ENCODE measurements at regions not wholly inside any gene's neighbourhood (a gene's known extent, or its start where the extent isn't known, plus 50 kb on each side); places are given as distances from the start of the nearest gene placed in this dataset.

DNA sequence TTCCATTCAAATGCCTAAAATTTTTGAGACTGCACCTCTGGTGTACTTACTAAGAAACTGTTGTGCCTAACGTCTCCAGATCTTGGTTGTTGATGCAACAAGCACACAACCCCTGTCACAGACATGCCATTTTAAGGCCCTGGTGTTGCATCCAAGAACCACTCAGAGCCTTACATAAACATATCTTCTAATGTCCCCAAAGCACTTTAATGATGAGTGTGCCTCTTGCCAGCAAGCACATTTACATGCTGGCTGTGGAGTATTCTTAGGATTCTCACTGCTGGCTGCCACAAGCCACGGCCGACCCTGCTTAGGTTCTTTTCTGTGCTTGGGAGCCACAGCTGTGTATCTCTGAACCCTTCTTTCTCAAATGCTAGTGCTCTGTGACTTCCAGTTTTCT is 201.4 kb downstream of the ADAMTS15 start:
- ATAC-seq (replicated peaks) = no peak
- H3K27ac Mint-ChIP-seq = no peak overlapping the region
- no peaks in the 10 kb centered on the region for H3K9me3 Mint-ChIP-seq
- H3K4me1 Mint-ChIP-seq (ENCODE audit: low read depth in 2 of 2) = no peaks in the 10 kb centered on the region
- peaks cover 13 to 14% of the 10 kb centered on the region in 2 donors for H3K27me3 Mint-ChIP-seq
- no peak overlapping the region for H3K4me3 Mint-ChIP-seq
- DNase-seq = no peak
- no peaks in the 10 kb centered on the region for H3K36me3 Mint-ChIP-seq (ENCODE audit: insufficient read depth)

DNA sequence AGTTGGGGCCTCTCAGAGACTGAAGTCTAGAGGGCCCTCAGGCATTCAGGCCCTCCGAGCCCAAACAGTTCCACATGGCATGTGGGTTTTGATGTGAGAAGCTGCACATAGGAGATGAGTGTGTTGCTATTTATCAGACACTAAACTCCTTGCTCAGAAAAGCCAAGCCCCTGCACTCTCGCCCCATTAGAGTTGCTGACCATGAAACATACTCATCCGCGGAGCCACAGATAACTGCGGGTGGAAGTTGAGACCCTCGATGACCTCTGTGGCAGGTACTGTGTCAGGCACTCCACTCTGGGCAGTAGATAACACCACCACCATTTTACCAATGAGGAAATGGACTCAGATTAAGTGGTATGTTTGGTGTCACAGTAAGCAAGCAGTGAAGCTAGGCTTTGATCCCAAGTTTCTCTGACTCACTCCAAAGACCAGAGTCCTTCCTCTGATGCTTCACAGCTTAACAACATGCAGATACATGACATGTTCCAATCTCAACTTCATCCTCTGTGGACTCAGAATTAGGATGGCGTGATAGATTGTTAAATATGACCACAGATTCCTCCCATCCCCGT is 202.1 kb downstream of the ADAMTS15 start:
- DNase-seq (no peak), ATAC-seq (replicated peaks) (no peak)
- H3K4me1 Mint-ChIP-seq (ENCODE audit: low read depth in 2 of 2) = no peaks in the 10 kb centered on the region
- H3K27me3 Mint-ChIP-seq = peaks cover 14 to 21% of the 10 kb centered on the region in 2 donors
- H3K36me3 Mint-ChIP-seq (ENCODE audit: insufficient read depth) = no peaks in the 10 kb centered on the region
- H3K9me3 Mint-ChIP-seq = no peaks in the 10 kb centered on the region
- H3K4me3 Mint-ChIP-seq = no peak overlapping the region
- H3K27ac Mint-ChIP-seq = no peak overlapping the region

DNA sequence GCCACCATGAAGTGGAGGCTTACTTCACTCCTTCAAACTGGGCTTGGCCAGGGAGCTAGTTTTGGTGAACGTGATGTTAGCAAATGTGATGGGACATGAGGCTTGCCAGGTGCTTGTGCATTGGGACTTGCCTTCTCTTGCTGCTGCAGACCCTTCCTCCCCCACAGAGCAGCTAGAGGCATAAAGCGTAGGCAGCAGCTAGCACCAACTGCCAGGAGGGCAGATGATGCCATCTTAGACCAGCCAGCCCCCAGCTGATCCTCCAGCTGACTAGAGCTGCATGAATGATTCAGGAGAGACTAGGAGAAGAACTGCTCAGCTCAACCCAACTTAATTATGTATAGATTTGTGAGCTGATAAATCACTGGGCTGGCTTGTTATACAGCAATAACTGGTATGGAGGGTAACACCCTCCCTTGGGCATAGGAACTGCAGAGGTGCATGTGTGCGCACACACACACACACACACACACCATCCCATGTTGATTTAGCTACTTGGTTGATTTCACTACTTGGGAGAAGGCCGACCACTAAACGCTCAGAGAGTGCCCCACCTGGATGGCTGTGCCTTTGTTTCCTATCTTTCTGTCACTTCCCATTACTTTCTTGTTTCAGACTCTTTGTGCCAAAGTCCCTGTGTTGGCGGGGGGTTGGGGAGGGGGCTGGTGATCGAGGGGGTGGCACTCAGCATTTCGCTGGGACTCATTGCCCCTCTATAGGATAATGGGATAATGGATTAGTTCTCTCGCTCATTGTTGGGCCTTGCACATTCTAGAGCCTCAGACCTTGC is 202.8 kb downstream of the ADAMTS15 start:
- peaks cover 0 to 5% of the 10 kb centered on the region in 2 donors for H3K9me3 Mint-ChIP-seq

DNA sequence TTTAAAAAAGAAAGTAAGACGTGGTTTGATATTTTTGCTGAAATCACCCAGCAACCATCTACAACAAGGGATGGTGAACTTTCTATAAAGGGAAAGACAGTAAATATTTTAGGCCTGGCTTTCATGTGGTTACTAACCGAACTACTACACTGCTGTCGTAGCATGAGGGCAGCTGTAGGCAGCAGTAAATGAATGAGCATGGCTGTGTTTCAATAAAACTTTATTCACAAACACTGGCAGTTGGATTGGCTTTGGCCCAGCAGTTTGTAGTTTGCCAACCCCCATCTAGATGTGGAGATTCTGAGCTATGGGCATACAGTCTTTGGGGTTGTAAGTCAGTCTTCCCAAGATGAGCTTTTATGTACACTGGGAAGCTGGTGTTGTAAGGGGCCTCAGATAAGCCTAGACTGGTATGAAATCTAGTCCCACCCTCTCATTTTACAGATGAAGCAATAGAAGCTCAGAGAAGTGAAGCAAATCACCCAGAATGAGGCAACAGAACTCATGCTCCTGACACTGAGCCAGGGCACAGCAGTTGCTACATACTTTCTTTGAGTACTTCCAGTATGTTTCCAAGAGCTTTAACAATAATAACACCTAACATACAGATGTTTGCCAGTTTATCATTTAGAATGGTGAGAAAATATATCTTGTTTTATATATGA is 204.4 kb downstream of the ADAMTS15 start:
- no peak overlapping the region for H3K4me3 Mint-ChIP-seq
- H3K36me3 Mint-ChIP-seq (ENCODE audit: insufficient read depth) = no peaks in the 10 kb centered on the region
- no peaks in the 10 kb centered on the region for H3K4me1 Mint-ChIP-seq (ENCODE audit: low read depth in 2 of 2)
- no peak for DNase-seq
- H3K27me3 Mint-ChIP-seq = peaks cover 10 to 29% of the 10 kb centered on the region in 2 donors
- peaks cover 0 to 6% of the 10 kb centered on the region in 2 donors for H3K9me3 Mint-ChIP-seq
- no peak for ATAC-seq (replicated peaks)
- H3K27ac Mint-ChIP-seq = no peak overlapping the region

More for the DNA sequence above, 202.8 kb downstream of the ADAMTS15 start:
- H3K27ac Mint-ChIP-seq = no peak overlapping the region
- no peaks in the 10 kb centered on the region for H3K36me3 Mint-ChIP-seq (ENCODE audit: insufficient read depth)
- ATAC-seq (replicated peaks) = no peak
- H3K4me3 Mint-ChIP-seq = no peak overlapping the region
- no peaks in the 10 kb centered on the region for H3K4me1 Mint-ChIP-seq (ENCODE audit: low read depth in 2 of 2)
- no peak for DNase-seq
- peaks cover 14 to 28% of the 10 kb centered on the region in 2 donors for H3K27me3 Mint-ChIP-seq

DNA sequence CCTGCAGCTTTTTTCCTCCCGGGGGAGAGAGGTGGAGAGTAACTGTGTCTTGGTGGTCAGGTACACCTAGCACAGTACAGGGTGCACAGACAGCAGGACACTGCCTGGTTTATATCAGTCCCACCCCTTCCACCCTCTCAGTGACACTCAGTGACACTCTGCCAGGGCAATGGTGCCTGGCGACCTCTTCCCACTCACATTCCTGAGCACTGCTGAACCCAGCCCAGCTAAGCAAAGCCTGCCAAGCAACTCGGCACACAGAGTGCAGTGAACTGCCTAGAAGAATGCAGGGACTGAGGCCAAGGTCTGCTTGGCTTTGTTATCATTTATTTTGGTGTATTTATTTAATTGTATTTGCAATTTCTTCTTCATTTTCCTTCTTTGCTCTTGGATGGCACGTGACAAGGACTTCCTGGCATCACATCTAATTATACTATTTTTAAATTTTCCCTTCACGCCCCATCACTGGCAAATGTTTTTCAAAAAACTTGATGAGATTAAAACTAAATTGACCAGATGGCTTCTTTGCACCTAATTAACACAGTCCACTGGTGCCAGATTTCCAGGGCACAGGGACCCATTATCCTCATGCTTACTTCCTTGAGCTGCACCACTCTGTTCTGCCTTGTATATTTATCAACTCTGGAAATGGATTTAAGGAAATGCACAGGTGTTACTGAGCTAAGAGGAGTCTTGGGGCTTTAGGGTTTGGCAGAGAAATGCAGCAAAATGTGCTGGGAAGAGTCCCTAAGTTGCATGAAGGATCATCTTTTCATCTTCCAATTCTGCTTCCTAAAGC is 205.6 kb downstream of the ADAMTS15 start:
- H3K36me3 Mint-ChIP-seq (ENCODE audit: insufficient read depth) = no peaks in the 10 kb centered on the region
- no peak for DNase-seq
- no peak overlapping the region for H3K27ac Mint-ChIP-seq
- H3K4me1 Mint-ChIP-seq (ENCODE audit: low read depth in 2 of 2) = no peaks in the 10 kb centered on the region
- H3K27me3 Mint-ChIP-seq = peaks cover 9 to 29% of the 10 kb centered on the region in 2 donors
- H3K4me3 Mint-ChIP-seq = no peak overlapping the region
- no peak for ATAC-seq (replicated peaks)
- peaks cover 0 to 6% of the 10 kb centered on the region in 2 donors for H3K9me3 Mint-ChIP-seq

DNA sequence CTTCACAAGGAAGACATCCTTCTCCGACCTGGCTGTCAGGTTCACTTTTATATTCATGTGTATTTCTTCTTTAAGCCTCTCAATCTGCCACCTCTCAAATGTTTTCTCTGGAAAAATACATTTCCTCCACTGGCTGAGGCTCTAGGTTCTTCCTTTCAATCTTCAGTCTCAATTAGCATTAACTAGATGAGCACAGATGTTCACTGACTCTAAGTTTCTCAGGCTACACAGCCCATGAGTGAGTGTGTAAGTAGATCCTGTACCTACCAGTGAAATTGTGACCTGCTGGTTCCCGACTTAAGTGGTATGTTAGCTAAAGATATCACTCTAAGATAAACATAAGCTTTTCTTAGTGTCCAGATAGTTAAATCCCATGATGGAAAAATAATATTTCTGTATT is 206.9 kb downstream of the ADAMTS15 start:
- H3K9me3 Mint-ChIP-seq = peaks cover 0 to 6% of the 10 kb centered on the region in 2 donors
- no peaks in the 10 kb centered on the region for H3K36me3 Mint-ChIP-seq (ENCODE audit: insufficient read depth)
- ATAC-seq (replicated peaks) = no peak
- no peak overlapping the region for H3K27ac Mint-ChIP-seq
- H3K27me3 Mint-ChIP-seq = peaks cover 9 to 29% of the 10 kb centered on the region in 2 donors
- H3K4me3 Mint-ChIP-seq = no peak overlapping the region
- DNase-seq = no peak
- H3K4me1 Mint-ChIP-seq (ENCODE audit: low read depth in 2 of 2) = no peaks in the 10 kb centered on the region

DNA sequence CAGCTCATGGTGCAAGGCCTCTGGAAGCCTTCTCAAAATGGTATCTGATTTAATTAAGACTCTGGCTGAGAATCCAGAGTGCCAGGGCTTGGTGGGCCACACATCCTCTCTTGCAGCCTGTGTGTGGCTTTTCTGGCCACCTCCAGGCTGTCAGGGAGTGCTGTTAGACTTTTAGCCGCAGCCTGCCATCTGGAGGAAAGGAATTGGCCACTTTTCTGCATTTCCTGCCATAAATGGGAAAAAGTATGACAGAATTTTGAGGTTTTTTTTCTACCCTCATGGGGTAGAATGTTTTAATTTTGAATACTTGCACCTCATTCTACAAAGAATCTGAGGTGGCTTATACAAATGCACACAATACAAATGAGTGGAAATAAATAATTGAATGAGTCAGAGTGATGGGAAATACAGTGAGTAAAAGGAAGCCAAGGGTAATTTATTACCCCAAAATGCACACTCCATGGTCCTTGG is 218.4 kb downstream of the ADAMTS15 start:
- ATAC-seq (replicated peaks) (no peak), DNase-seq (no peak)
- H3K4me1 Mint-ChIP-seq (ENCODE audit: low read depth in 2 of 2) = no peaks in the 10 kb centered on the region
- H3K27ac Mint-ChIP-seq = no peak overlapping the region
- no peaks in the 10 kb centered on the region for H3K9me3 Mint-ChIP-seq
- H3K36me3 Mint-ChIP-seq (ENCODE audit: insufficient read depth) = peaks cover 3% of the 10 kb centered on the region
- peaks cover 0 to 32% of the 10 kb centered on the region in 2 donors for H3K27me3 Mint-ChIP-seq
- H3K4me3 Mint-ChIP-seq = no peak overlapping the region

DNA sequence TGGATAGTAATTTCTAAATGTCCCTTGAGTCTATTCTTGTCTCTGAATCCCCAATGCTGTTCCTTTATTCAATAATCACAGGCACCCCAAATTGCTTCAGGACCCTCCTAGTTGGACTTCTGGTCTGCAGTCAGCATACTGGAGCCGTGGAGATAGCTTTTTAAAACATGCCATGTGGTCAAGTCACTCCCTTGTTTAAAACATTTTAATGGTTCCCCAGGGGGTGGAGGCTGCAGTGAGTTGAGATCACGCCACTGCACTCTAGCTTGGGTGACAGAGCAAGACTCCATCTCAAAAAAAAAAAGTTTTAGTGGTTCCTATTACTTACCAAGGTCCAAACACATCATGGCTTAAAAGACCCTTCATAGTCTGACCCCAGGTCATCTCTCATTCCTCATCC is 220.3 kb downstream of the ADAMTS15 start:
- ATAC-seq (replicated peaks) (no peak), DNase-seq (no peak)
- peaks cover 2 to 44% of the 10 kb centered on the region in 2 donors for H3K27me3 Mint-ChIP-seq
- H3K4me1 Mint-ChIP-seq (ENCODE audit: low read depth in 2 of 2) = no peaks in the 10 kb centered on the region
- H3K36me3 Mint-ChIP-seq (ENCODE audit: insufficient read depth) = peaks cover 3% of the 10 kb centered on the region
- no peak overlapping the region for H3K4me3 Mint-ChIP-seq
- H3K9me3 Mint-ChIP-seq = no peaks in the 10 kb centered on the region
- H3K27ac Mint-ChIP-seq = no peak overlapping the region

DNA sequence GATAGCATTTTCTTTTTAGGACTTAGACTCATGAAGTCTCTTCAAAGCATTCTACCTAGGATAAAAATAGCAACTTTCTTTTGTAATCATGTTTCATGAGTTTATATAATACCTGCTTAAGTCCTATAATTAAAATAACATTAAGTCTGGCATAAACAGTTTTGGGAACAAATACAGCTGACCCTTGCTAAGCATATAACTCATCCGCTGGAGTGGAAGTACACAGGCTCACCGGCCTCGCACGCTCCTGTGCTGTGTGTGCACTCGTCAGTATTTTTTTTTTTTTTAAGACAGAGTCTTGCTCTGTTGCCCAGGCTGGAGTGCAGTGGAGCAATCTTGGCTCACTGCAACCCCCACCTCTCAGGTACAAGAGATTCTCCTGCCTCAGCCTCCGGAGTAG is 221.8 kb downstream of the ADAMTS15 start:
- Mint-ChIP-seq H3K4me1 (ENCODE audit: low read depth in 2 of 2) (no peaks in the 10 kb centered on the region), H3K27ac (no peak overlapping the region), H3K27me3 (peaks cover 16 to 51% of the 10 kb centered on the region in 2 donors), H3K36me3 (ENCODE audit: insufficient read depth) (peaks cover under 1% of the 10 kb centered on the region), H3K9me3 (no peaks in the 10 kb centered on the region), H3K4me3 (no peak overlapping the region)
- DNase-seq (no peak), ATAC-seq (replicated peaks) (no peak)

DNA sequence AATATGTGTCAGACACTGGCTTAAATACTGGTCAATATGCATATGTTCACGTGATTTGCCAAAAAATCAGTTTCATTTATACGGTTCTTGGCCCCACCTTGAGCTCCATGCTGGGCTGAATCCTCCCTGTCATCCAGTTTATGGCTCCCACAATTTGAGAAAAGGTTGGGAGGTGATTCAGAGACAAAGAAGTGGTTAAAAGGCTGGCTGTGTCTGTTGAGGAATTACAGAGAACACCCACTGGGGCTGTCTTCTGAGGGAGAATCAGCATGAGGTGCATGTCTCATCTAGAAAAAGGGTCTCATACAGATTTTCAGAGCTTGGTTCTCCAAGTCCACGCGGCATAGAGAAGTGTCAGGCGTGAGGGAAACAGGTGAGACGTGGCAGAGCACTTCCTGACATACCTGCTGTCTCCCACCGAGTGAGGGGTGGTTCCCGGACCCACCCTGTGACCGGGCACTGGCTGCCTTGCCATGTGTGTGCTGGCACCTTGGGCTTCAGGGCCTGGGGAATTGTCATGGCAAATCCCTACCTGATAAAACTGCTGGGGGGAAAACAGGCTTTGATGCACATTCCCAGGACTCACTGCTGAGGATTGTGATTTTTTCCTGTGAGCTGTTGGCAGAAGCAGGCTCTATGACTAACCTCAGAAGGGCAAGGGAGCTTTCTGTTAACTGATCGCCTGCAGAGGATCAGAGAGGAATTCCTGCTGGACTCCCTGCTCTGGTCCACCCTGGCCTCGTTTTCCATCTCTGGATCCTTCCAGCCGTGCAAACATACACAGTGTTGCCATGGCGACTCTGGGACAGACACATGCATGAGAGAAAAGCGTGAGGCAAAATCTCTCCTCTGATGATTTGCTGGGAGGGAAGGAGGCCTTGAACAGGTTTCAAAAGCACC is 223.6 kb downstream of the ADAMTS15 start:
- H3K27ac Mint-ChIP-seq = no peak overlapping the region
- DNase-seq = no peak
- no peaks in the 10 kb centered on the region for H3K9me3 Mint-ChIP-seq
- peaks cover 22 to 55% of the 10 kb centered on the region in 2 donors for H3K27me3 Mint-ChIP-seq
- ATAC-seq (replicated peaks) = no peak
- no peaks in the 10 kb centered on the region for H3K36me3 Mint-ChIP-seq (ENCODE audit: insufficient read depth)
- H3K4me3 Mint-ChIP-seq = no peak overlapping the region
- no peaks in the 10 kb centered on the region for H3K4me1 Mint-ChIP-seq (ENCODE audit: low read depth in 2 of 2)

DNA sequence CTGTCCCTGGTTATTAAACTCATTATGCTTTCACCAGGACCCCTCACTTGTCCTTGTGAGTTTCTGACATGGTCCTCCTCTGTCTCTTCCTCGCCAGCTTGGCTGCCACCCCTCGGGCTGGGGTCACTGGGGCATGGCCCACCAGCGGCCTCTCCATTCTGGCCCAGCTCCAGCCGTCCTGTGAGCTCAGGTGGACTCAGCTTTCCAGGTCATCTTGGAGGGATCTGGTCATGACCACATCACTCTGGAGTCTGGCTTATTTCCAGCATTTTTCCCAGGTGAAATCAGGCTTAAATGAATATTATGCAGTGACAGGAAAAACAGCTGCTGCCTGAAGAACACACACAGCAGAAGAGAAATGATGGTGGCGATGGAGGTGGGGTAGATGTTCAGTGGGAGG is 224.5 kb downstream of the ADAMTS15 start:
- ATAC-seq (replicated peaks) (no peak), DNase-seq (no peak)
- Mint-ChIP-seq H3K36me3 (ENCODE audit: insufficient read depth) (no peaks in the 10 kb centered on the region), H3K9me3 (no peaks in the 10 kb centered on the region), H3K4me3 (no peak overlapping the region), H3K4me1 (ENCODE audit: low read depth in 2 of 2) (no peaks in the 10 kb centered on the region), H3K27me3 (peaks cover 22 to 60% of the 10 kb centered on the region in 2 donors), H3K27ac (no peak overlapping the region)

DNA sequence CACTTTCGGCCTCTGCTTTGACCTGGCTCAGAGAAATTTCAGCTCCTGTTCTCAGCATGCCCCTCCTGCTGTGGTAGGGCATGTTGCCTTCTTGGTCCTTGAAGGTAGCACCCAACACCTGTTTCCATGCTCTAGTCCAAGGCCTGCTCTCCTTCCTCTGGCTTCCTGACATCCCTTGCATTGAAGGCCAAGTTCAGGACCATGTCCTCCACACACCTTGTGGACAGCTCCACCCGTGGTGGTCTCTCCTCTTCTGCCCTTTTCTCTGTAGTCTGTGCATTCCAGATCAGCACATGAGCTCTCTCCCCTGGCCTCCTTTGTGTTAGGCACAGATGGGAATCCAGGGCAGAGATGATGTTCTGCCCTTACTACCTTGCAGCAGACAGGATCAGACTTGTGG is 225.3 kb downstream of the ADAMTS15 start:
- no peak overlapping the region for H3K4me3 Mint-ChIP-seq
- H3K36me3 Mint-ChIP-seq (ENCODE audit: insufficient read depth) = no peaks in the 10 kb centered on the region
- H3K27ac Mint-ChIP-seq = no peak overlapping the region
- ATAC-seq (replicated peaks) (no peak), DNase-seq (no peak)
- H3K9me3 Mint-ChIP-seq = peaks cover 0 to 2% of the 10 kb centered on the region in 2 donors
- peaks cover 22 to 52% of the 10 kb centered on the region in 2 donors for H3K27me3 Mint-ChIP-seq
- no peaks in the 10 kb centered on the region for H3K4me1 Mint-ChIP-seq (ENCODE audit: low read depth in 2 of 2)

Data from effector memory CD8-positive, alpha-beta T cell (primary cell).